ENCODE measurements at regions not wholly inside any gene's neighbourhood (a gene's known extent, or its start where the extent isn't known, plus 50 kb on each side); places are given as distances from the start of the nearest gene placed in this dataset.

- no peak for TF ChIP-seq EZH2phosphoT487 (IDR thresholded peaks at IDR 0.05; ENCODE audit: borderline replicate concordance, low read length)
- TF ChIP-seq CTCF (IDR thresholded peaks at IDR 0.05; ENCODE audit: low read depth, low read length, poor library complexity, severe bottlenecking) = no peak
Measured at GRCh38 chr2:36172824-36173223, 182.8 kb upstream of the CRIM1 start.
